Adrenal gland (tissue), 9 donors: ENCODE measurements at regions not wholly inside any gene's neighbourhood (a gene's known extent, or its start where the extent isn't known, plus 50 kb on each side); places are given as distances from the start of the nearest gene placed in this dataset.

ENCODE experiments used
- DNase-seq, 7 donors: peaks; one replicate each; pipeline ENCODE4 v3.0.0-alpha.2; 2019 to 2020
- H3K27ac ChIP-seq, 5 donors: fragments of 200-600 bp; sonication (generic) in 4 of 5; 1 replicate in 3 of 5; 2 replicates in 2 of 5; pipeline versions ENCODE4 v1.5.1 to v1.8.0; 2016 to 2020; ENCODE audit warnings: mild to moderate bottlenecking in 1 of 5
- H3K27me3 ChIP-seq: fragments of 200-600 bp; 2 replicates; pipeline ENCODE4 v1.8.0; 2021
- H3K36me3 ChIP-seq, 2 donors: fragments of 200-600 bp; replicated peaks in 1 of 2; 1 replicate in 1 of 2; 2 replicates in 1 of 2; pipeline versions ENCODE4 v1.5.1 to v1.8.0; 2018 to 2022
- H3K4me1 ChIP-seq, 2 donors: fragments of 200-600 bp; replicated peaks in 1 of 2; 1 replicate in 1 of 2; 2 replicates in 1 of 2; pipeline versions ENCODE4 v1.5.1 to v1.8.0; 2018 to 2021
- H3K4me3 ChIP-seq, 4 donors: fragments of 200-600 bp; sonication (generic) in 3 of 4; one replicate each; pipeline ENCODE4 v1.5.1; 2016 to 2018
- H3K9me3 ChIP-seq, 3 donors: fragments of 200-600 bp; sonication (generic) in 1 of 3; replicated peaks in 1 of 3; 1 replicate in 2 of 3; 2 replicates in 1 of 3; pipeline versions ENCODE4 v1.5.1 to v1.8.0; 2016 to 2021
- CTCF ChIP-seq, 6 experiments: fragments of 450-650 bp in 4 of 6; fragments of 200-600 bp in 2 of 6; sonication (generic) in 1 of 6; IDR thresholded peaks; 1 replicate in 5 of 6; 2 replicates in 1 of 6; pipeline versions ENCODE4 v1.5.1 to v1.8.0; 2016 to 2021; ENCODE audit warnings: antibody characterized with exemption in 6 of 6, mild to moderate bottlenecking in 2 of 6, moderate library complexity in 1 of 6
- POLR2A ChIP-seq, 2 donors: fragments of 450-650 bp; IDR thresholded peaks; one replicate each; pipeline ENCODE4 v1.6.1; 2017; ENCODE audit warnings: antibody characterized with exemption in 2 of 2, mild to moderate bottlenecking in 2 of 2, moderate library complexity in 1 of 2
- WGBS, 4 donors: extraction: QIAGEN DNeasy Blood & Tissue Kit in 2 of 4; methylation state at CpG; one replicate each; pipeline versions ENCODE4 v1.1.5 to v1.1.7; 2013 to 2017; 5-methylcytosine and 5-hydroxymethylcytosine counted together
- intact Hi-C, 2 donors: fragments of 100-400 bp; cut with DNase I; formaldehyde crosslinking; loops; one replicate each; pipeline versions ENCODE4 v1.14.1 to v1.15.0; 2022 to 2023
- donor health status: healthy with polysubstance abuse.
- donor health status: Bipolar disorder and iron deficiency.
- donor health status: DM: yes; HTN: yes; CAD: no.
- donor health status: DM: no; HTN: no; CAD: no.
- donor health status: DM: no; HTN: no; CAD: no.

- no peak for DNase-seq
- intact Hi-C loops: no loop called here
- Histone ChIP-seq H3K27me3 (no peaks in the 10 kb centered on the region), H3K36me3 (no peaks in the 10 kb centered on the region), H3K4me1 (no peaks in the 10 kb centered on the region), H3K27ac (no peak overlapping the region), H3K9me3 (no peaks in the 10 kb centered on the region), H3K4me3 (no peak overlapping the region)
- TF ChIP-seq CTCF (IDR thresholded peaks at IDR 0.05) (no peak), POLR2A (IDR thresholded peaks at IDR 0.05) (no peak)
- WGBS, 4 donors: 67 to 85% (median 77%) methylated on average over 6 of the region's 6 CpGs
Observed at GRCh38 chr1:87806379-87807094, 477.9 kb downstream of the LMO4 start.

DNA sequence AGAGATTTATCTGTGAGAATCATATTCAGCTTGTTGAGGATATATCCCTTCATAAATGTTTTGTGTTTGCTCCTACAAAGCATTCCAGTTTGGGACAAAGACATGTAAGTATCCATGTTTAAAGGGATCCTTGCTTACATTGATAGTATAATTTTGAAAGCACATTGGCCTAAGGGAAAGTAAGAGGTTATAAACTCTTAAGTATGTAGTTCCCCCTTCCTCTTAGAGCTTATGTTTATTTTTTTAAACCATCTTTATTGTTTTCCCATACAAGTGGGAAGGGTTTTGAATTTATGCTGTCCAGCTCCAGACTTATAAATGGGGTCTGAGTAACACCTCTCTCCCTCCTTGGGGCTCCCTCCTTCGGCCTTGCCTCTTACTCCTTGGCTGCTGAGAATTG is 481.5 kb downstream of the LMO4 start:
- no peak overlapping the region for H3K4me3 ChIP-seq
- no peaks in the 10 kb centered on the region for H3K4me1 ChIP-seq
- H3K9me3 ChIP-seq: no peaks in the 10 kb centered on the region
- no peak for TF ChIP-seq POLR2A (IDR thresholded peaks at IDR 0.05)
- no peak for TF ChIP-seq CTCF (IDR thresholded peaks at IDR 0.05)
- no peak for DNase-seq
- no peaks in the 10 kb centered on the region for H3K36me3 ChIP-seq
- intact Hi-C loops: no loop called here
- whole genome bisulfite sequencing, 4 donors: 61 to 83% (median 67%) methylated on average over 1 of the region's 1 CpG
- no peak overlapping the region for H3K27ac ChIP-seq
- no peaks in the 10 kb centered on the region for H3K27me3 ChIP-seq

GRCh38 chr1:87812871-87813577 is 484.3 kb downstream of the LMO4 start:
- Histone ChIP-seq H3K27me3 (no peaks in the 10 kb centered on the region), H3K27ac (no peak overlapping the region), H3K9me3 (no peaks in the 10 kb centered on the region), H3K4me3 (no peak overlapping the region), H3K36me3 (no peaks in the 10 kb centered on the region), H3K4me1 (no peaks in the 10 kb centered on the region)
- 69 to 80% (median 73%) methylated on average over 6 of the region's 6 CpGs for WGBS, 4 donors
- no peak for DNase-seq
- intact Hi-C loops: no loop called here
- TF ChIP-seq CTCF (IDR thresholded peaks at IDR 0.05) (no peak), POLR2A (IDR thresholded peaks at IDR 0.05) (no peak)

DNA sequence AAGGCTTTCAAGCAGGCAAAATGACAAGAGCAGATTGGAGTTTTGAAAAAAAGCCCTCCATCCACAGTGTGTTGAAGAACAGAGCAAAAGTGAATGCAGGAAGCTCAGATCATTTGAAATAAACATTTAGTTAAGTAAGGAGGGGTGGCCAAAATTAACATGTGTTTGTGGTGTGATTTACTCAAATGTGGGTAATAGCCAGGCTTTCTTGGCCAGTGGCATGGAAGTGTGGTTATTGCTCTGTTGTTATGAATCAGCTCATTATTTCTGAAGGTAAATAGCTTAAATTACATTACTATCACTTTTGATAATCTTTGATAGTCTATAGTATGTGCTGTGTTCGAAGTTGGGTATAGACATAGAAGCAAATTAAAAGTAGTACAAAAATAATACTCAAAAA is 485.9 kb downstream of the LMO4 start:
- Histone ChIP-seq H3K27ac (no peak overlapping the region), H3K9me3 (no peaks in the 10 kb centered on the region), H3K27me3 (no peaks in the 10 kb centered on the region), H3K4me3 (no peak overlapping the region), H3K4me1 (no peaks in the 10 kb centered on the region), H3K36me3 (no peaks in the 10 kb centered on the region)
- TF ChIP-seq POLR2A (IDR thresholded peaks at IDR 0.05): no peak
- no peak for TF ChIP-seq CTCF (IDR thresholded peaks at IDR 0.05)
- WGBS, 4 donors: 59 to 72% (median 64%) methylated on average over 1 of the region's 1 CpG
- intact Hi-C loops: no loop called here
- no peak for DNase-seq
